ENCODE measurements at regions not wholly inside any gene's neighbourhood (a gene's known extent, or its start where the extent isn't known, plus 50 kb on each side); places are given as distances from the start of the nearest gene placed in this dataset.

GRCh38 chr7:35386816-35387706 lies 133.2 kb upstream of the TBX20 start:
- no peak for TF ChIP-seq CTCF (conservative IDR thresholded peaks at IDR 0.05 in 1 of 2, IDR thresholded peaks at IDR 0.05 in 1 of 2; ENCODE audit: low read depth in 1 of 2, low read length in 2 of 2)
- no peak for TF ChIP-seq EZH2 (IDR thresholded peaks at IDR 0.05; ENCODE audit: low read length, missing control alignments)
